ENCODE measurements at regions not wholly inside any gene's neighbourhood (a gene's known extent, or its start where the extent isn't known, plus 50 kb on each side); places are given as distances from the start of the nearest gene placed in this dataset.

GRCh38 chr18:40375837-40376236 is 1579.2 kb upstream of the PIK3C3 start:
- no peak for ATAC-seq
- no peaks in the 10 kb centered on the region for H3K36me3 Mint-ChIP-seq (ENCODE audit: low read depth)

GRCh38 chr18:40371673-40372072 is 1583.4 kb upstream of the PIK3C3 start:
- Mint-ChIP-seq H3K4me3 (no peak overlapping the region), H3K36me3 (ENCODE audit: low read depth) (no peaks in the 10 kb centered on the region), H3K27me3 (no peaks in the 10 kb centered on the region), H3K4me1 (no peaks in the 10 kb centered on the region), H3K27ac (no peak overlapping the region), H3K9me3 (ENCODE audit: low read depth) (peaks cover 12% of the 10 kb centered on the region)
- DNase-seq (no peak), ATAC-seq (no peak)
- intact Hi-C loops (cut with DNase I, micrococcal nuclease) = no loop called here
- ChIA-PET POLR2A (no interaction called here), CTCF (no interaction called here)

More at GRCh38 chr18:40375837-40376236, 1579.2 kb upstream of the PIK3C3 start:
- no peak overlapping the region for H3K4me3 Mint-ChIP-seq
- DNase-seq = no peak
- H3K27me3 Mint-ChIP-seq = no peaks in the 10 kb centered on the region
- H3K27ac Mint-ChIP-seq = no peak overlapping the region
- no peaks in the 10 kb centered on the region for H3K4me1 Mint-ChIP-seq
- CTCF ChIA-PET = no interaction called here
- H3K9me3 Mint-ChIP-seq (ENCODE audit: low read depth) = peaks cover 11% of the 10 kb centered on the region
- POLR2A ChIA-PET = no interaction called here
- intact Hi-C loops (cut with DNase I, micrococcal nuclease) = no loop called here

GRCh38 chr18:40367576-40367975 is 1587.5 kb upstream of the PIK3C3 start:
- CTCF ChIA-PET = no interaction called here
- DNase-seq (no peak), ATAC-seq (no peak)
- H3K4me1 Mint-ChIP-seq = no peaks in the 10 kb centered on the region
- no peaks in the 10 kb centered on the region for H3K27me3 Mint-ChIP-seq
- intact Hi-C loops (cut with DNase I, micrococcal nuclease) = no loop called here
- peaks cover 10% of the 10 kb centered on the region for H3K9me3 Mint-ChIP-seq (ENCODE audit: low read depth)
- H3K4me3 Mint-ChIP-seq = no peak overlapping the region
- no peaks in the 10 kb centered on the region for H3K36me3 Mint-ChIP-seq (ENCODE audit: low read depth)
- POLR2A ChIA-PET = no interaction called here
- no peak overlapping the region for H3K27ac Mint-ChIP-seq

GRCh38 chr18:40366521-40366920 is 1588.5 kb upstream of the PIK3C3 start:
- no peaks in the 10 kb centered on the region for H3K36me3 Mint-ChIP-seq (ENCODE audit: low read depth)
- ChIA-PET POLR2A (no interaction called here), CTCF (no interaction called here)
- no peaks in the 10 kb centered on the region for H3K27me3 Mint-ChIP-seq
- H3K4me1 Mint-ChIP-seq = no peaks in the 10 kb centered on the region
- no peak overlapping the region for H3K4me3 Mint-ChIP-seq
- peaks cover 8% of the 10 kb centered on the region for H3K9me3 Mint-ChIP-seq (ENCODE audit: low read depth)
- DNase-seq = no peak
- intact Hi-C loops (cut with DNase I, micrococcal nuclease) = no loop called here
- no peak for ATAC-seq
- H3K27ac Mint-ChIP-seq = no peak overlapping the region

- Mint-ChIP-seq H3K4me3 (no peak overlapping the region), H3K27ac (no peak overlapping the region), H3K27me3 (no peaks in the 10 kb centered on the region), H3K9me3 (ENCODE audit: low read depth) (peaks cover 6% of the 10 kb centered on the region), H3K36me3 (ENCODE audit: low read depth) (no peaks in the 10 kb centered on the region), H3K4me1 (no peaks in the 10 kb centered on the region)
- ATAC-seq (no peak), DNase-seq (no peak)
- intact Hi-C loops (cut with DNase I, micrococcal nuclease) = no loop called here
- ChIA-PET CTCF (no interaction called here), POLR2A (no interaction called here)
Observed at GRCh38 chr18:40365526-40365925, 1589.5 kb upstream of the PIK3C3 start.

GRCh38 chr18:40360558-40360957 is 1594.5 kb upstream of the PIK3C3 start:
- Mint-ChIP-seq H3K9me3 (ENCODE audit: low read depth) (peaks cover 2% of the 10 kb centered on the region), H3K4me1 (no peaks in the 10 kb centered on the region), H3K4me3 (no peak overlapping the region), H3K27ac (no peak overlapping the region), H3K27me3 (no peaks in the 10 kb centered on the region), H3K36me3 (ENCODE audit: low read depth) (no peaks in the 10 kb centered on the region)
- intact Hi-C loops (cut with DNase I, micrococcal nuclease) = no loop called here
- DNase-seq (no peak), ATAC-seq (no peak)
- ChIA-PET CTCF (no interaction called here), POLR2A (no interaction called here)

GRCh38 chr18:40357536-40357935 is 1597.5 kb upstream of the PIK3C3 start:
- ChIA-PET CTCF (no interaction called here), POLR2A (no interaction called here)
- ATAC-seq (no peak), DNase-seq (no peak)
- Mint-ChIP-seq H3K27me3 (no peaks in the 10 kb centered on the region), H3K4me1 (no peaks in the 10 kb centered on the region), H3K9me3 (ENCODE audit: low read depth) (peaks cover 4% of the 10 kb centered on the region), H3K4me3 (no peak overlapping the region), H3K27ac (no peak overlapping the region), H3K36me3 (ENCODE audit: low read depth) (no peaks in the 10 kb centered on the region)
- intact Hi-C loops (cut with DNase I, micrococcal nuclease) = no loop called here

- no peak overlapping the region for H3K27ac Mint-ChIP-seq
- H3K4me3 Mint-ChIP-seq = no peak overlapping the region
- ChIA-PET POLR2A (no interaction called here), CTCF (no interaction called here)
- DNase-seq (no peak), ATAC-seq (no peak)
- peaks cover 7% of the 10 kb centered on the region for H3K9me3 Mint-ChIP-seq (ENCODE audit: low read depth)
- no peaks in the 10 kb centered on the region for H3K4me1 Mint-ChIP-seq
- H3K27me3 Mint-ChIP-seq = no peaks in the 10 kb centered on the region
- H3K36me3 Mint-ChIP-seq (ENCODE audit: low read depth) = no peaks in the 10 kb centered on the region
- intact Hi-C loops (cut with DNase I, micrococcal nuclease) = no loop called here
Observed at GRCh38 chr18:40356168-40356567, 1598.9 kb upstream of the PIK3C3 start.

GRCh38 chr18:40355726-40356125 is 1599.3 kb upstream of the PIK3C3 start:
- ChIA-PET POLR2A (no interaction called here), CTCF (interaction anchor here (0.5 kb wide), 1 partner anchor 1011 kb away, joined by 3 read pairs; no protein-coding TSS in a partner anchor)
- no peak for ATAC-seq
- peaks cover 10% of the 10 kb centered on the region for H3K9me3 Mint-ChIP-seq (ENCODE audit: low read depth)
- intact Hi-C loops (cut with DNase I, micrococcal nuclease) = no loop called here
- H3K4me1 Mint-ChIP-seq = no peaks in the 10 kb centered on the region
- H3K36me3 Mint-ChIP-seq (ENCODE audit: low read depth) = no peaks in the 10 kb centered on the region
- H3K4me3 Mint-ChIP-seq = no peak overlapping the region
- no peak for DNase-seq
- H3K27me3 Mint-ChIP-seq = no peaks in the 10 kb centered on the region
- no peak overlapping the region for H3K27ac Mint-ChIP-seq

- H3K36me3 Mint-ChIP-seq (ENCODE audit: low read depth) = no peaks in the 10 kb centered on the region
- no peak for DNase-seq
- H3K4me1 Mint-ChIP-seq = no peaks in the 10 kb centered on the region
- ChIA-PET POLR2A (no interaction called here), CTCF (no interaction called here)
- intact Hi-C loops (cut with DNase I, micrococcal nuclease) = no loop called here
- no peak overlapping the region for H3K4me3 Mint-ChIP-seq
- H3K27me3 Mint-ChIP-seq = no peaks in the 10 kb centered on the region
- H3K9me3 Mint-ChIP-seq (ENCODE audit: low read depth) = peaks cover 10% of the 10 kb centered on the region
- ATAC-seq = no peak
- no peak overlapping the region for H3K27ac Mint-ChIP-seq
Observed at GRCh38 chr18:40348196-40348595, 1606.8 kb upstream of the PIK3C3 start.

- POLR2A ChIA-PET = no interaction called here
- no peaks in the 10 kb centered on the region for H3K36me3 Mint-ChIP-seq (ENCODE audit: low read depth)
- CTCF ChIA-PET = interaction anchor here (0.6 kb wide), 1 partner anchor 635 kb away, joined by 3 read pairs; no protein-coding TSS in a partner anchor
- no peaks in the 10 kb centered on the region for H3K27me3 Mint-ChIP-seq
- H3K4me1 Mint-ChIP-seq = no peaks in the 10 kb centered on the region
- ATAC-seq (no peak), DNase-seq (no peak)
- H3K4me3 Mint-ChIP-seq = no peak overlapping the region
- H3K27ac Mint-ChIP-seq = no peak overlapping the region
- H3K9me3 Mint-ChIP-seq (ENCODE audit: low read depth) = peaks cover 10% of the 10 kb centered on the region
- intact Hi-C loops (cut with DNase I, micrococcal nuclease) = no loop called here
Observed at GRCh38 chr18:40347261-40347660, 1607.8 kb upstream of the PIK3C3 start.

GRCh38 chr18:40346146-40346545 is 1608.9 kb upstream of the PIK3C3 start:
- H3K9me3 Mint-ChIP-seq (ENCODE audit: low read depth) = peaks cover 8% of the 10 kb centered on the region
- no peak for DNase-seq
- H3K27me3 Mint-ChIP-seq = no peaks in the 10 kb centered on the region
- no peak overlapping the region for H3K4me3 Mint-ChIP-seq
- H3K4me1 Mint-ChIP-seq = no peaks in the 10 kb centered on the region
- H3K36me3 Mint-ChIP-seq (ENCODE audit: low read depth) = no peaks in the 10 kb centered on the region
- intact Hi-C loops (cut with DNase I, micrococcal nuclease) = no loop called here
- ChIA-PET POLR2A (no interaction called here), CTCF (no interaction called here)
- no peak overlapping the region for H3K27ac Mint-ChIP-seq
- ATAC-seq = no peak

- H3K9me3 Mint-ChIP-seq (ENCODE audit: low read depth) = peaks cover 6% of the 10 kb centered on the region
- H3K36me3 Mint-ChIP-seq (ENCODE audit: low read depth) = no peaks in the 10 kb centered on the region
- no peak for ATAC-seq
- H3K27me3 Mint-ChIP-seq = no peaks in the 10 kb centered on the region
- POLR2A ChIA-PET = no interaction called here
- DNase-seq = no peak
- H3K4me1 Mint-ChIP-seq = no peaks in the 10 kb centered on the region
- CTCF ChIA-PET = no interaction called here
- H3K4me3 Mint-ChIP-seq = no peak overlapping the region
- H3K27ac Mint-ChIP-seq = no peak overlapping the region
- intact Hi-C loops (cut with DNase I, micrococcal nuclease) = no loop called here
Observed at GRCh38 chr18:40341701-40342100, 1613.3 kb upstream of the PIK3C3 start.

All from activated CD4-positive, alpha-beta T cell treated with anti-CD3 and anti-CD28 coated beads for 36 hours (primary cell).